ENCODE measurements at regions not wholly inside any gene's neighbourhood (a gene's known extent, or its start where the extent isn't known, plus 50 kb on each side); places are given as distances from the start of the nearest gene placed in this dataset.

GRCh38 chr17:45679426-45679825, 104.7 kb upstream of the CRHR1 start:
- H3K9ac ChIP-seq (ENCODE audit: low read length), result no peak overlapping the region
- no peaks in the 10 kb centered on the region for H4K20me1 ChIP-seq (ENCODE audit: insufficient read depth, low read length)
- H3K9me3 ChIP-seq (replicated peaks; ENCODE audit: insufficient read depth, low read length), result no peaks in the 10 kb centered on the region
- H3K4me3 ChIP-seq (ENCODE audit: low read length), result no peak overlapping the region
- peaks cover 25% of the 10 kb centered on the region for H3K27me3 ChIP-seq (replicated peaks; ENCODE audit: insufficient read depth, low read length)
- H3K36me3 ChIP-seq (replicated peaks; ENCODE audit: insufficient read depth, low read length), result no peaks in the 10 kb centered on the region
- DNase-seq, result no peak
- TF ChIP-seq EZH2 (optimal IDR thresholded peaks at IDR 0.05; ENCODE audit: low read depth, low read length) (no peak), EZH2phosphoT487 (IDR thresholded peaks at IDR 0.05; ENCODE audit: low read length) (no peak), CTCF (IDR thresholded peaks at IDR 0.05; ENCODE audit: low read length) (no peak)
- no peaks in the 10 kb centered on the region for H3F3A ChIP-seq (ENCODE audit: insufficient read depth, low read length)
- H3K9me2 ChIP-seq (replicated peaks; ENCODE audit: insufficient read depth, low read length), result no peaks in the 10 kb centered on the region
- H3K79me2 ChIP-seq (ENCODE audit: low read length), result no peaks in the 10 kb centered on the region
- H3K4me2 ChIP-seq (ENCODE audit: low read depth, low read length), result no peak overlapping the region
- H3K27ac ChIP-seq (ENCODE audit: low read length), result no peak overlapping the region
- no peak overlapping the region for H2AFZ ChIP-seq (ENCODE audit: low read length)
- no peaks in the 10 kb centered on the region for H3K4me1 ChIP-seq (ENCODE audit: low read length)

- Histone ChIP-seq H4K20me1 (ENCODE audit: insufficient read depth, low read length) (no peaks in the 10 kb centered on the region), H3K27me3 (replicated peaks; ENCODE audit: insufficient read depth, low read length) (peaks cover 25% of the 10 kb centered on the region), H3K4me3 (ENCODE audit: low read length) (no peak overlapping the region), H3K9me3 (replicated peaks; ENCODE audit: insufficient read depth, low read length) (no peaks in the 10 kb centered on the region), H3F3A (ENCODE audit: insufficient read depth, low read length) (no peaks in the 10 kb centered on the region), H2AFZ (ENCODE audit: low read length) (no peak overlapping the region), H3K4me1 (ENCODE audit: low read length) (no peaks in the 10 kb centered on the region), H3K9me2 (replicated peaks; ENCODE audit: insufficient read depth, low read length) (no peaks in the 10 kb centered on the region), H3K9ac (ENCODE audit: low read length) (no peak overlapping the region), H3K27ac (ENCODE audit: low read length) (no peak overlapping the region), H3K4me2 (ENCODE audit: low read depth, low read length) (no peak overlapping the region), H3K36me3 (replicated peaks; ENCODE audit: insufficient read depth, low read length) (no peaks in the 10 kb centered on the region), H3K79me2 (ENCODE audit: low read length) (no peaks in the 10 kb centered on the region)
- DNase-seq, result no peak
- no peak for TF ChIP-seq CTCF (IDR thresholded peaks at IDR 0.05; ENCODE audit: low read length)
- no peak for TF ChIP-seq EZH2phosphoT487 (IDR thresholded peaks at IDR 0.05; ENCODE audit: low read length)
- TF ChIP-seq EZH2 (optimal IDR thresholded peaks at IDR 0.05; ENCODE audit: low read depth, low read length), result no peak
Measured at GRCh38 chr17:45680360-45680759, 103.8 kb upstream of the CRHR1 start.

- no peak for DNase-seq
- H3K27ac ChIP-seq (ENCODE audit: low read length), result no peak overlapping the region
- no peaks in the 10 kb centered on the region for H3F3A ChIP-seq (ENCODE audit: insufficient read depth, low read length)
- H3K4me1 ChIP-seq (ENCODE audit: low read length), result no peaks in the 10 kb centered on the region
- no peak overlapping the region for H3K4me3 ChIP-seq (ENCODE audit: low read length)
- no peaks in the 10 kb centered on the region for H3K9me3 ChIP-seq (replicated peaks; ENCODE audit: insufficient read depth, low read length)
- no peaks in the 10 kb centered on the region for H4K20me1 ChIP-seq (ENCODE audit: insufficient read depth, low read length)
- H3K4me2 ChIP-seq (ENCODE audit: low read depth, low read length), result no peak overlapping the region
- no peaks in the 10 kb centered on the region for H3K79me2 ChIP-seq (ENCODE audit: low read length)
- H3K36me3 ChIP-seq (replicated peaks; ENCODE audit: insufficient read depth, low read length), result no peaks in the 10 kb centered on the region
- H3K9ac ChIP-seq (ENCODE audit: low read length), result no peak overlapping the region
- H3K27me3 ChIP-seq (replicated peaks; ENCODE audit: insufficient read depth, low read length), result peaks cover 25% of the 10 kb centered on the region
- no peak for TF ChIP-seq CTCF (IDR thresholded peaks at IDR 0.05; ENCODE audit: low read length)
- TF ChIP-seq EZH2phosphoT487 (IDR thresholded peaks at IDR 0.05; ENCODE audit: low read length), result no peak
- TF ChIP-seq EZH2 (optimal IDR thresholded peaks at IDR 0.05; ENCODE audit: low read depth, low read length), result no peak
- H3K9me2 ChIP-seq (replicated peaks; ENCODE audit: insufficient read depth, low read length), result no peaks in the 10 kb centered on the region
- no peak overlapping the region for H2AFZ ChIP-seq (ENCODE audit: low read length)
Measured at GRCh38 chr17:45681706-45682105, 102.4 kb upstream of the CRHR1 start.

All from MM.1S (cell line).